Muscle layer of duodenum (tissue), 2 donors: ENCODE measurements at regions not wholly inside any gene's neighbourhood (a gene's known extent, or its start where the extent isn't known, plus 50 kb on each side); places are given as distances from the start of the nearest gene placed in this dataset.
A peak's percentile ranks its signal among the peaks of the same experiment; 100 is the strongest.
"Not testable (repeated sequence)": the region's sequence is repeated elsewhere in the genome, so short reads cannot be mapped to it uniquely, and the experiment has no call there.

ENCODE experiments used
- H3K27ac ChIP-seq: one replicate; pipeline ENCODE4 v1.7.0; 2013; ENCODE audit warnings: mild to moderate bottlenecking, low read length
- H3K27me3 ChIP-seq: one replicate; pipeline ENCODE4 v1.7.0; 2013; ENCODE audit warnings: low read depth, mild to moderate bottlenecking, control low read depth, low read length
- H3K36me3 ChIP-seq, 2 donors: one replicate each; pipeline ENCODE4 v1.7.0; 2013; ENCODE audit warnings: low read length in 2 of 2, control low read depth in 1 of 2, mild to moderate bottlenecking in 1 of 2; ENCODE audit not compliant: insufficient read depth in 2 of 2, control insufficient read depth in 1 of 2
- H3K4me1 ChIP-seq, 2 donors: one replicate each; pipeline ENCODE4 v1.7.0; 2013; ENCODE audit warnings: low read length in 2 of 2, mild to moderate bottlenecking in 2 of 2, control low read depth in 1 of 2, moderate library complexity in 1 of 2; ENCODE audit not compliant: insufficient read depth in 2 of 2, control insufficient read depth in 1 of 2
- H3K4me3 ChIP-seq, 2 donors: one replicate each; pipeline ENCODE4 v1.7.0; 2013; ENCODE audit warnings: low read length in 2 of 2, low read depth in 1 of 2, mild to moderate bottlenecking in 1 of 2
- H3K9me3 ChIP-seq, 2 donors: one replicate each; pipeline ENCODE4 v1.7.0; 2013; ENCODE audit warnings: low read length in 2 of 2, control low read depth in 1 of 2, mild to moderate bottlenecking in 1 of 2; ENCODE audit not compliant: control insufficient read depth in 1 of 2
- donor health status: healthy.

DNA sequence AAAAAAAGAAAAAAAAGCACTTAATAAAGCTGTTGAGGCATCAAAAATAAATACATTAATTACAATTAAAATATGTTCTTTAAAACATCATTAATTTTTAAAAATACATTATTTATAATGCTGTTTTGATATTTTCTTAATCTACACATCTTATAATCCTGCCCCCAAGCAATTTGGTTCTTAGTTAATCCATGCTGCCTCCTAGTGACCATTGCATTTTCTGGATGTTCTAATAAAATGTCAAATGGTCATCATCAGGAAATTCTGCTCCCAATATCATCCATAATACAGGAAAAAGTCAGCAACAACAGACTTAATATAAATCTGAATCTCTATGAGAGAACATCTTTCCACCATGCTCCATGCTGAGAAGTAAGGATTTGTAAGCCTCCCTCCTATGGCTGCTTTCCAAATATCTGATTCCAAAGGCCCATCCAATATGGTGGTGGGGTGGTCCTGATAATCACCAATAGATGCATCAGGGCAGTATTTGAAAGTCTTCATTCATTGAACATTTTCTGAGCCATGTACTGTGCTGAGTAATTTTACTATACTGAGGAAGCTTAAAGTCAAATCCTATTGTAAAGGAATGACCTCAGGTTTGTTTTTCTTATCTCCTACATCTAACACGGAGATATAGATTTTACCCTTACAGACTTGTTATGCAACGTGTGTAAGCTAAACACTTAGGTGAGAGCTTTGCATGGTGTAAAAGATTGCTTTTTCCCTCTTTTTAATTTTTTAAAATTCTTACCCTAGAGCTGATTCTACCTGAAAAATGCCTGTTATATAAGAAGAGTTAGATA, 124.7 kb upstream of the BMAL1 start:
- no peak overlapping the region for H3K27ac ChIP-seq
- no peaks in the 10 kb centered on the region for H3K27me3 ChIP-seq
- H3K9me3 ChIP-seq, result no peaks in the 10 kb centered on the region
- H3K36me3 ChIP-seq, result no peaks in the 10 kb centered on the region
- H3K4me1 ChIP-seq, result no peaks in the 10 kb centered on the region
- H3K4me3 ChIP-seq, result no peak overlapping the region

DNA sequence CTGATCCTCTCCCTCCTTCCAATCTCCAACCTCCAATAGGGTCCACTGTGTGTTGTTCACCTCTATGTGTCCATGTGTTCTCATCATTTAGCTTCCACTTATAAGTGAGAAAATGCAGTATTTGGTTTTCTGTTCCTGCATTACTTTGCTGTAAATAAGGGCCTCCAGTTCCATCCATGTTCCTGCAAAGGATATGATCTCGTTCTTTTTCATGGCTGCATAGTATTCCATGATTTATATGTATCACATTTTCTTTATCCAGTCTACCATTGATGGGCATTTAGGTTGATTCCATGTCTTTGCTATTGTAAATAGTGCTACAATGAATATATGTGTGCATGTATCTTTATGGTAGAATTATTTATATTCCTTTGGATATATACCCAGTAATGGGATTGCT, 123.2 kb upstream of the BMAL1 start:
- not testable (repeated sequence) for H3K36me3 ChIP-seq, H3K27me3 ChIP-seq

DNA sequence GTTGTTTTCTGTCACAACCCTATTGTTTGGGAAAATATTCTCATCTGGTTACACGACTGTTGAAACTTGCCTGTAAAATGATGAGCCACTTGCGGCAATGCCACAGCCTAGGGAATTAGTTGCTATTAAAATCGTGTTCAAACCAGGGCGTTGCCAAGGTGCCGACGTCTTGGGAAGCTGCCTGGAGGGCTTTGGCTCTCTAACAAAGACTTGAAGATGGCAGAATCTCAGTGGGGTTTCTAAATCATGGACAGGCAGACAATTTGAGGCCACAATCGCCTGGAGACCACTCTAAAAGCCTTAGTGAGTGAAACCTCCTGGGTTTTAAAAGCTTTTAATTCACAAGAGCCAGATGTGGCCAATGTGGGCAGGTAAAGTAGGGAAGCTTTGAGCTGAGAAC, 117.2 kb upstream of the BMAL1 start:
- Histone ChIP-seq H3K27me3 (no peaks in the 10 kb centered on the region), H3K27ac (no peak overlapping the region)

More for the DNA sequence above, 123.2 kb upstream of the BMAL1 start:
- H3K4me3 ChIP-seq, H3K4me1 ChIP-seq, H3K9me3 ChIP-seq, H3K27ac ChIP-seq: not testable (repeated sequence)

DNA sequence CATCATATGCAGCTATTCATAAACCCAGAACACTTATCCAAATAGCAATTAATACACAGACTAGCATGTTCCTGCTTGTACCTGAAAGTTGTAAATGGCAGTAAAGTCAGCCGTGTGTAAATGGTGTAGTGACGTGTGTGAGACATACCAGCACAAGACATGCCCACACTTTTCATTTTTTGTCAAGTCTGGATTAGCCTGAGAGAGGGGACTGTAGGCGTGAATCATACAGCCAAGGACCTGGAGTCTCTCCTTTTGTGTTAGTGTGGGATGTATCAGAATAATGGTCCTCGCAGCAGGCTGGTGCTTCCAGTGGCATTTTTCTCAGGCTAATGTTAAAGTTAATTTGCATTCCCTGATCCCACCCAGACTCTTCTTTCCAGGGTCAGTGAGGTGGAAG, 116.8 kb upstream of the BMAL1 start:
- Histone ChIP-seq H3K36me3 (no peaks in the 10 kb centered on the region), H3K4me1 (no peaks in the 10 kb centered on the region), H3K27me3 (no peaks in the 10 kb centered on the region), H3K9me3 (no peaks in the 10 kb centered on the region), H3K27ac (no peak overlapping the region), H3K4me3 (no peak overlapping the region)

More for the DNA sequence above, 117.2 kb upstream of the BMAL1 start:
- H3K9me3 ChIP-seq, result no peaks in the 10 kb centered on the region
- H3K4me1 ChIP-seq, result no peaks in the 10 kb centered on the region
- H3K36me3 ChIP-seq, result no peaks in the 10 kb centered on the region
- H3K4me3 ChIP-seq, result no peak overlapping the region

DNA sequence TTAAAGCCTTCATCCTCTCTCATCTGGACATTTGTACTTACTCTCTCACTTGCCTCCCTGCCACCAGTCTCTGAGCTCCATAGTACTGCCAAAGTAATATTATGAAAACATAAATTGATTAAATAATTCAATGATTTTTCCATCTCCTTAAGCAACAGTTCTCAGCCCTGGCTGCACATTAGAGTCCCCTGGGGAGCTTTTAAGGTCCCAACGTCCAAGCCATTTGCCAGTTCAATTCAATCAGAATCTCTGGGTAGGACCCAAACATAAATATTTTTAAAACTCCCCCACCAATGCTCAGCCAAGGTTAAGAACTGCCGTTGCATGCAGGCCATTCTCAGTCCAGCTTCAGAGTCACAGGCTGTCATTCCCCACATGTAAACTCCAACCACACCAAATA, 114.4 kb upstream of the BMAL1 start:
- Histone ChIP-seq H3K27ac (no peak overlapping the region), H3K27me3 (no peaks in the 10 kb centered on the region), H3K4me3 (no peak overlapping the region), H3K36me3 (no peaks in the 10 kb centered on the region), H3K9me3 (no peaks in the 10 kb centered on the region), H3K4me1 (no peaks in the 10 kb centered on the region)

DNA sequence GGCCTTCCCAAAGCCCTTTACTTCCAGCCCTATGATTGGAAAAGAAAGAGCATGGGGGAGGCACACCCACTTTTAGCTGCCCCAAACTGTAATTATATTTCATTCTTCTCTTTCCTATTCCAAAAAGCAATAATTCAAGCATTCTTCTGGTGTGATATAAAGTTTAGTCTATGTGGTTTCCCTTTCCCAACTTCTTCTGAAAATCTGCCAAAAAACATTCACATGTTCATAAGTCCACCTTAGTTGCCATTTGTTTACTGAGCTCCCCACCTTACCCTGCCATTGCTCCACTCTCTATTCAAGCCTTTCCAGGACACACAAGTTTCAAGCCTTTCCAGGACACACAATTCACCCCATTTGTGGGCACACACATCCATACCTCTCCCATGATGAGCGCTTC, 111.6 kb upstream of the BMAL1 start:
- Histone ChIP-seq H3K27ac (no peak overlapping the region), H3K27me3 (no peaks in the 10 kb centered on the region), H3K4me3 (no peak overlapping the region), H3K9me3 (no peaks in the 10 kb centered on the region), H3K4me1 (no peaks in the 10 kb centered on the region), H3K36me3 (no peaks in the 10 kb centered on the region)

DNA sequence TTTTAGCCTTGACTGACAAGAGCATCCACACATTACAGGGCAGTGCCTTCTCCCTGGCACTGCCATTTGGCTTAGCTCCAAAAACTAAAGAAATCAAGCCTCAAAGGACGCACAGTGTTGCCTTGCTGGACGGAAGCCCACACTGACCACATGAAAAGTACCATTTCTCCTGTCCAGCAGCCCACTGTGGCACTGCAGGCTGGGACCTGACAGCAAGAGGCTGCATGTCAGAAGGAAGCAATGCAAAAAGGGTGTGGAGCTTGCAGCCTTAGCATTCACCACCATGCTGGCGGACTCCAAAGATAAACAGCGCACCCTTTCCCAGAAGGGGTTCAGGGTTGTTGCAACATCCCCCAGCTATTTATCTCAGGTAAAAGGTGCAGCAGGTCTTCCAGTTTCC, 109.3 kb upstream of the BMAL1 start:
- Histone ChIP-seq H3K36me3 (no peaks in the 10 kb centered on the region), H3K4me3 (no peak overlapping the region), H3K27me3 (no peaks in the 10 kb centered on the region), H3K9me3 (no peaks in the 10 kb centered on the region), H3K27ac (no peak overlapping the region), H3K4me1 (no peaks in the 10 kb centered on the region)

DNA sequence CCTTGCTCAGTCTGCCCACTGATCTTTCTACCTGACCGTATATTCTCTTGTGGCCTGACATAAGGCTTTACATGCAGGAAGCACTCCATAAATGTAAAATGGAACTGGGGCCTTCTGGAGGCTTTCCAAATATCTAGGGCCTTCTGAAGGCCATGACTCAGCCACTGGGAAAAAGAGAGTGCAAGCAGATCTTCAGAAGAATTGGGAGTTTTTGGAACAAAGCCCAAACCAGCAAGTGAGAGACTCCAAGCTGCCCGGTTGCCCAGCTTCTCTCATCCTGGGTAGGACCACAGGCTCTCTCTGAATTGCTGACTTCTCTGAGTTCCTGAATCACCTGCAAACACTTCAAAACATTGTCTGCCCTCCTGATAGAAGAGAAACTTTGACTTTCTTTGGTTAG, 107.9 kb upstream of the BMAL1 start:
- no peaks in the 10 kb centered on the region for H3K9me3 ChIP-seq
- H3K4me1 ChIP-seq, result no peaks in the 10 kb centered on the region
- H3K4me3 ChIP-seq, result no peak overlapping the region
- no peak overlapping the region for H3K27ac ChIP-seq
- H3K36me3 ChIP-seq, result no peaks in the 10 kb centered on the region
- H3K27me3 ChIP-seq, result no peaks in the 10 kb centered on the region

DNA sequence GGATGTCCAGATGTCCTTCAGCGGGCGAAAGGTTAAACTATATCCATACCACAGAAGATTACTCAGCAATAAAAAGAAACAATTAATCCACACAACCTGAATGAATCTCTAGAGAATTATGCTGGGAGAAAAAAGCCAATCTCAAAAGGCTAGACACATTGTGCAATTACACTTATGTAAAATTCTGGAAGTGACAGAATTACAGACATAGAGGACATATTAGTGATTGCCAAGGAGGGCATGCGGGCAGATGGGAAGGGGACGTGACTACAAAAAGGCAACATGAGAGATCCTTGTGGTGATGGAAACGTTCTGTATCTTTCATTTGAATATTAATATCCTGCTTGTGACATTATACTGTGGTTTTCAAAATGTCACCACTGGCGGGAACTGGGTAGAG, 103.5 kb upstream of the BMAL1 start:
- H3K4me1 ChIP-seq, result no peaks in the 10 kb centered on the region
- no peak overlapping the region for H3K4me3 ChIP-seq
- H3K9me3 ChIP-seq, result no peaks in the 10 kb centered on the region
- no peaks in the 10 kb centered on the region for H3K27me3 ChIP-seq
- H3K27ac ChIP-seq, result no peak overlapping the region
- H3K36me3 ChIP-seq, result no peaks in the 10 kb centered on the region

DNA sequence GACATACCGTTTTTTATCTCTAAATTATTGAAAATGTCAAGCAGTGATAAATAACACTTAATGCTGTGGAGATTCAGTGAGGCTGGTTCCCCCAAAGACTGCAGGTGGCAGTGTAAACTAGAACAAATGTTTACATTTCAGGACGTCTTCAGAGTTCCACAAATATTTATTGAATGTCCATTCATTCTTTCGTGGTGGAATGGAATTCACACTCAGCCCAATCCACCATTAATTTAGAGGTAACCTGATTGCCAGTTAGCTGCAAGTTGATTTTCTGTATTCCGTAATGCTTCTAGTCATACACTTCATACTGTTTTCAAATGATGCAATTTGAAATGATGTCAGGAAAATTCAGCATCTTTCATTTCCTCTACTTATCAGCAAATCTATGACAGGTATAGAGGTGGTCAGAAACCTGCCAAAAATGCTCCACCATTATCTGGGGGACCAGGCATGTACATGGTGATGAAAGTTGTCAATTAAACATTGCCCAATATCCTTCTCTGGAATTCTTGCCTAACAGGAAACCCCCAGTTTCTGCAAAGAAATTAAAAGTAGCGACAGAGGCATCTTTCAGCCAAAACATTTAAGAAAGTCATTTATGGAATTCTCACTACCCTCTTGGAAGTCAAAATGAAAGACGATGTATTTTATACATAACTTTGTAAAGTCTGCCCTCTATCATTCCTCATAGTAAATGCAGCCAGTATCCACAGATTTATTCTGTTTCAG, 94.3 kb upstream of the BMAL1 start:
- Histone ChIP-seq H3K27me3 (no peaks in the 10 kb centered on the region), H3K27ac (no peak overlapping the region), H3K4me3 (peak overlapping the region; percentile 1 to 19), H3K36me3 (no peaks in the 10 kb centered on the region), H3K9me3 (peaks cover 0 to 2% of the 10 kb centered on the region in 2 donors), H3K4me1 (peaks cover 5 to 6% of the 10 kb centered on the region in 2 donors)

DNA sequence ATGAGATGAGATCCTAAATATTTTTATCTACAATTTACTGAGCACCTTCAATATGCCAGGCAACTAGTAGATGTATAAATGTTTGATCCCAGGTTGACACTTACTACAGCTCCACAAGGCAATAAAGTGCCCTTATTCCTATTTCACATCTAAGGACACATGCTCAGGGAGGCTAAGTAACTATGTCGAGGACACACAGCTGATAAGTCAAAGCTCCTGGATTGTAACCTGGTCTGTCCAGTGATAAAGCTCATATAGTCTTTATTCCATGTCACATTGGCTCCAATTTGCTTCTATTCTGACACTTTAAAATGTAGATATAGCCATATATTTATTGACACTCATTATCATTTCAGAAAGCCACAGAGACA, 93.8 kb upstream of the BMAL1 start:
- Histone ChIP-seq H3K36me3 (no peaks in the 10 kb centered on the region), H3K9me3 (peaks cover 3 to 7% of the 10 kb centered on the region in 2 donors), H3K27me3 (no peaks in the 10 kb centered on the region), H3K4me3 (peak overlapping the region in 1 of 2 donors; percentile 19), H3K4me1 (peaks cover 5 to 6% of the 10 kb centered on the region in 2 donors), H3K27ac (no peak overlapping the region)
